GM19043 (cell line): ENCODE measurements at regions not wholly inside any gene's neighbourhood (a gene's known extent, or its start where the extent isn't known, plus 50 kb on each side); places are given as distances from the start of the nearest gene placed in this dataset.

Experiments used
- ATAC-seq: cut with Tn5 transposase; IDR thresholded peaks from one replicate; pipeline ENCODE4 v1.9.1; 2021; ENCODE audit warnings: low read depth; ENCODE audit not compliant: unreplicated experiment

- no peak for ATAC-seq
Measured at GRCh38 chr2:16615687-16616615, 49.7 kb downstream of the CYRIA start.

GRCh38 chr2:16615246-16615645 lies 50.4 kb downstream of the CYRIA start:
- no peak for ATAC-seq

- ATAC-seq = no peak
Measured at GRCh38 chr2:16614314-16614860, 51.2 kb downstream of the CYRIA start.

GRCh38 chr2:16613539-16614011 lies 52.1 kb downstream of the CYRIA start:
- ATAC-seq = no peak

GRCh38 chr2:16612490-16612889 lies 53.1 kb downstream of the CYRIA start:
- no peak for ATAC-seq

GRCh38 chr2:16609786-16610185 lies 55.8 kb downstream of the CYRIA start:
- no peak for ATAC-seq

GRCh38 chr2:16608661-16609643 lies 56.7 kb downstream of the CYRIA start:
- ATAC-seq = peak; percentile 89

GRCh38 chr2:16607301-16607700 lies 58.3 kb downstream of the CYRIA start:
- ATAC-seq = no peak

- no peak for ATAC-seq
Measured at GRCh38 chr2:16604236-16604635, 61.4 kb downstream of the CYRIA start.

- no peak for ATAC-seq
Measured at GRCh38 chr2:16591370-16591933, 74.2 kb downstream of the CYRIA start.

GRCh38 chr2:16589465-16589864 lies 76.2 kb downstream of the CYRIA start:
- ATAC-seq = no peak

- no peak for ATAC-seq
Measured at GRCh38 chr2:16588565-16588964, 77.1 kb downstream of the CYRIA start.

GRCh38 chr2:16587601-16588000 lies 78.0 kb downstream of the CYRIA start:
- no peak for ATAC-seq

GRCh38 chr2:16584824-16585540 lies 80.7 kb downstream of the CYRIA start:
- ATAC-seq = no peak

GRCh38 chr2:16584084-16584483 lies 81.5 kb downstream of the CYRIA start:
- ATAC-seq = no peak

- ATAC-seq = no peak
Measured at GRCh38 chr2:16581241-16581640, 84.4 kb downstream of the CYRIA start.

- ATAC-seq = no peak
Measured at GRCh38 chr2:16578081-16578480, 87.6 kb downstream of the CYRIA start.

GRCh38 chr2:16570516-16570915 lies 95.1 kb downstream of the CYRIA start:
- ATAC-seq = no peak

GRCh38 chr2:16568998-16569784 lies 96.4 kb downstream of the CYRIA start:
- ATAC-seq = no peak
